Stomach (tissue), 4 donors: ENCODE measurements at regions not wholly inside any gene's neighbourhood (a gene's known extent, or its start where the extent isn't known, plus 50 kb on each side); places are given as distances from the start of the nearest gene placed in this dataset.

ENCODE experiments used
- CTCF ChIP-seq, 7 experiments: fragments of 450-650 bp in 4 of 7; fragments of 200-600 bp in 3 of 7; sonication (generic) in 3 of 7; IDR thresholded peaks; one replicate each; pipeline ENCODE4 v1.5.1; 2016 to 2019; ENCODE audit warnings: antibody characterized with exemption in 7 of 7, control low read depth in 2 of 7, mild to moderate bottlenecking in 1 of 7
- EP300 ChIP-seq: sonication (generic); formaldehyde crosslinking; IDR thresholded peaks from one replicate; pipeline ENCODE4 v1.6.1; 2017; ENCODE audit warnings: antibody characterized with exemption
- POLR2A ChIP-seq, 4 donors: fragments of 450-650 bp; IDR thresholded peaks; one replicate each; pipeline ENCODE4 v1.6.1; 2016; ENCODE audit warnings: antibody characterized with exemption in 4 of 4, control low read depth in 2 of 4, mild to moderate bottlenecking in 1 of 4, moderate library complexity in 1 of 4

GRCh38 chr13:37481885-37482227, 116.7 kb downstream of the POSTN start:
- TF ChIP-seq POLR2A (IDR thresholded peaks at IDR 0.05) (no peak), EP300 (no peak), CTCF (IDR thresholded peaks at IDR 0.05) (no peak)
